GM12865 (cell line): ENCODE measurements at regions not wholly inside any gene's neighbourhood (a gene's known extent, or its start where the extent isn't known, plus 50 kb on each side); places are given as distances from the start of the nearest gene placed in this dataset.
"Not testable (repeated sequence)": the region's sequence is repeated elsewhere in the genome, so short reads cannot be mapped to it uniquely, and the experiment has no call there.

Experiments
- DNase-seq: peaks from one replicate; pipeline ENCODE4 v3.0.0; 2010; ENCODE audit warnings: low read depth
- H3K4me3 ChIP-seq: 2 replicates; pipeline ENCODE4 v1.5.1; 2011; ENCODE audit warnings: mild to moderate bottlenecking, low read depth, low read length, control low read depth
- TF ChIP-seq, protein P1 (sequence below): IDR thresholded peaks from 2 replicates; pipeline ENCODE4 v1.5.1; 2011; ENCODE audit warnings: low read length, control low read depth, low read depth, inconsistent platforms; ENCODE audit not compliant: insufficient read depth; ENCODE audit errors: missing control alignments

DNA sequence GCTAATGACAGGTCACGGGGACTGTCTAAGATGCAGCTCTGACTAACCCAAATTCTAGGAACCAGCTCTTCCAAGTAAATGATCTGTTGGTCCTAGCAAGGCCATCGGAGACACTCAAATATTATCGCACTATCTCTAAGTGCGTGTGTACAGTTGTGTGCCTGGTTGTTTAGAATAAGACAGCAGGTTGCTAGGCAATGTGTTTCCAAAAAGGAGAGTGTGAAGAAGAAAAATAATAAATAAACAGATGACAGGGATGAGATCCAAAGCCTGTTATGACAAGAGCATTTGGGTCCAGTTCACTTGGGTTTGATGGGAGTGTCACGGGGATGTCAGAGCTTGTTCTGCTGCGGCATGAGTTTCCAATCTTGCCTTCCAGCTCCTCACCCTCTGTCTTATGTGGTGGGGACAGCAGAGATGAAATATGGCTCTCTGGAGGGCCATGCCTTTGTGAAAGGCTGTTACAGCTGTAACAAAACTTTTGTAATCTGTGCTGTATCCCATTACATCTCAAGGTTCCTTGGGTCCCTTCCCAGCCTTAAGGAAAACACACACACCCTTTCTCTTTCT lies 127.5 kb upstream of the TNP1 start:
- TF ChIP-seq, protein P1, sequence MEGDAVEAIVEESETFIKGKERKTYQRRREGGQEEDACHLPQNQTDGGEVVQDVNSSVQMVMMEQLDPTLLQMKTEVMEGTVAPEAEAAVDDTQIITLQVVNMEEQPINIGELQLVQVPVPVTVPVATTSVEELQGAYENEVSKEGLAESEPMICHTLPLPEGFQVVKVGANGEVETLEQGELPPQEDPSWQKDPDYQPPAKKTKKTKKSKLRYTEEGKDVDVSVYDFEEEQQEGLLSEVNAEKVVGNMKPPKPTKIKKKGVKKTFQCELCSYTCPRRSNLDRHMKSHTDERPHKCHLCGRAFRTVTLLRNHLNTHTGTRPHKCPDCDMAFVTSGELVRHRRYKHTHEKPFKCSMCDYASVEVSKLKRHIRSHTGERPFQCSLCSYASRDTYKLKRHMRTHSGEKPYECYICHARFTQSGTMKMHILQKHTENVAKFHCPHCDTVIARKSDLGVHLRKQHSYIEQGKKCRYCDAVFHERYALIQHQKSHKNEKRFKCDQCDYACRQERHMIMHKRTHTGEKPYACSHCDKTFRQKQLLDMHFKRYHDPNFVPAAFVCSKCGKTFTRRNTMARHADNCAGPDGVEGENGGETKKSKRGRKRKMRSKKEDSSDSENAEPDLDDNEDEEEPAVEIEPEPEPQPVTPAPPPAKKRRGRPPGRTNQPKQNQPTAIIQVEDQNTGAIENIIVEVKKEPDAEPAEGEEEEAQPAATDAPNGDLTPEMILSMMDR: no peak
- no peak for DNase-seq
- no peak overlapping the region for H3K4me3 ChIP-seq

DNA sequence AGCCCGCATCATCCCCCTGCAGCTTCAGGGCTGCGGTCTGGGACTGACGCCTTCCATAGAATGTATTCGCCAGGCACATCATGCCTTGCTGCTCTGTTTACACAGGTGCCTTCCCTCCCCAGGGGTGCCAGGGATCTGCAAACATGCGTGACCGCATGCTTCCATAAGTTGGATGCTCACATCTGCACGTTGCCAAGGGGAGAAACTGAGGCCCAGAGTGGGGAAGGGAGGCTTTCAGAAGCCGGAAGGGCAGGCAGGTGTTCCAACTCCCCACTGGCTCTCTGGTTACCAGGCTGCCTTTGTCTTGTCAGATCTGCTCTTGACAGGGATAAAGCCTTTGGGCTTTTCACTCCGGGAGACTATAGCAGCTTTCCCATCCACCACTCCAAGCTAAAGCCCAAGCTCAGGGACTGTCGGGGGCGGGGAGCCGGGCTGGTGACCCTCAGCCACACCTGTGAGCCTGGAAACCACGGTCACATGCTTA lies 125.8 kb upstream of the TNP1 start:
- H3K4me3 ChIP-seq: no peak overlapping the region
- DNase-seq: no peak
- TF ChIP-seq, protein P1: no peak

DNA sequence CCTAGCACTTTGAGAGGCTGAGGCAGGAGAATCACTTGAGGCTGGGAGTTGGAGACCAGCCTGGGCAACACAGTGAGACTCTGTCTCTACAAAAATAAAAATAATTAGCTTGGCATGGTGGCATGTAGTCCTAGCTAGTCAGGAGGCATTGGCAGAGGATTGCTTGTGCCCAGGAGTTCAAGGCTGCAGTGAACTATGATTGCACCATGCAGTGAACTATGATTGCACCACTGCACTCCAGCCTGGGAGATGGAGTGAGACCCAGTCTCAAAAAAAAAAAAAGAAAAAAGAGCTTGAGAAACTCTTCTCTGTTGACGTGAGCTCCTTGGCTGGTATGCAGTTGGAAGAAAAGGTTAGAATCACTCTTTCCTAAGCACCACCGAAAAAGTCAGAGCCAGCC lies 125.1 kb upstream of the TNP1 start:
- TF ChIP-seq, protein P1: no peak
- no peak for DNase-seq
- H3K4me3 ChIP-seq: no peak overlapping the region

DNA sequence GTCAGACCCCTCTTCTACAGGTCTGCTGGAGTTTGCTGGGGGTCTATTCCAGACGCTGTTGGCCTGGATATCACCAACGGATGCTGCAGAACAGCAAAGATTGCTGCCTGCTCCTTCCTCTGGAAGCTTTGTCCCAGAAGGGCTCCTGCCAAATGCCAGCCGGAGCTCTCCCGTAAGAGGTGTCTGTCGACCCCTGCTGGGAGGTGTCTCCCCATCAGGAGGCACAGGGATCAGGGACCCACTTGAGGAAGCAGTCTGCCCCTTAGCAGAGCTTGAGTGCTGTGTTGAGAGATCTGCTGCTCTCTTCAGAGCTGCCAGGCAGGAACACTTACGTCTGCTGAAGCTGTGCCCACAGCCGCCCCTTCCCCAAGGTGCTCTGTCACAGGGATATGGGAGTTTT lies 122.1 kb upstream of the TNP1 start:
- DNase-seq: not testable (repeated sequence)

DNA sequence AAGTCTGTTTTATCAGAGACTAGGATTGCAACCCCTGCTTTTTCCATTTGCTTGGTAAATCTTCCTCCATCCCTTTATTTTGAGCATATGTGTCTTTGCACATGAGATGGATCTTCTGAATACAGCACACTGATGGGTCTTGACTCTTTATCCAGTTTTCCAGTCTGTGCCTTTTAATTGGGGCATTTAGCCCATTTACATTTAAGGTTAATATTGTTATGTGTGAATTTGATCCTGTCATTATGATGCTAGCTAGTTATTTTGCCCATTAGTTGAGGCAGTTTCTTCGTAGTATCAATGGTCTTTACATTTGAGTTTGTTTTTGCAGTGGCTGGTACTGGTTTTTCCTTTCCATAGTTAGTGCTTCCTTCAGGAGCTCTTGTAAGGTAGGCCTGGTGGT lies 120.6 kb upstream of the TNP1 start:
- not testable (repeated sequence) for H3K4me3 ChIP-seq, DNase-seq

More for the DNA sequence above, 122.1 kb upstream of the TNP1 start:
- not testable (repeated sequence) for H3K4me3 ChIP-seq

DNA sequence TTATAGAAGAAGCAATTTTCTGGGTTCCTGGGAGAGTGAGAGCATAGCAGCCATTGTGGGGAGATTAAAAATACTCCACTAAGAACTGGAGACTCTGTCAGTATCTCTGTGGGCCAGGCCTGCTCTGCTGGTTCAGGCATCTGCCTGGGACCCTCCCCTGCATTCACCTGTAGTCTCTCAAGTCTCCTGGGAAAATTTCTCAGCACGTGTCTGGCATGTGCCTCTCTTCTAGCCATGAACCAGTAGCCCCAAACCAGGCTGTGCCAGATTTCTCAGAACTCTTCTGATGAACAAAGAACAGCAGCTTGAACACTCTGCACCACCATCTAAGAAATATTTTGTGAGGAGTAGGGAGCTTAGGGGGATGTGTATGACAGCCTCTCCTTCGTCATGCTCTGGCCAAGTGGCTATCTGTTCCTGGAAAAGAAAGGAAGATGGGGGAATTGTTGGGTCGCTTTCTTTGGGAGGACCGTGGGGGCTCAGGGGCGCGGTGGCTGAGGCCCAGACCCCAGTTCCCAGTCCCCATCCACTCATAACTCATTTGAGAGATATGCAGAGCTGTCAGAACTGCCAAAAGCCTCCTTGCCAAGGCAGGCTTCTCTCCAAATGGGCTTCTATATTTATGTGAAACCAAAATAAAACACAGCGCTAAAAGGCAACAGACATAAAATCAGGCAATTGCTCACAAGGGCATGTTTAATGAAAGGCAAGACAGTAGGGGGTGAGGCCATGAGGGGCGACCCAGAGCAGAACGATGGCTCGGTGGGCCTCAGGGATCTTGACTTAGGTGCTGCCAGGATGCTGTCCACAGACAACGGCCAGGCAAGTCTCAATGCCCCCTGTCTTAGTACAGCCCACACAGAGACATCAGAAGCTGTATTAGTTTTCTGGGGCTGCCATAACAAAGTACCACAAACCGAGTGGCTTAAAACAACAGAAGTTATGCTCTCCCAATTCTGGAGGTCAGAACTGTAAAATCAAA lies 114.7 kb upstream of the TNP1 start:
- TF ChIP-seq, protein P1: no peak
- DNase-seq: no peak
- no peak overlapping the region for H3K4me3 ChIP-seq

DNA sequence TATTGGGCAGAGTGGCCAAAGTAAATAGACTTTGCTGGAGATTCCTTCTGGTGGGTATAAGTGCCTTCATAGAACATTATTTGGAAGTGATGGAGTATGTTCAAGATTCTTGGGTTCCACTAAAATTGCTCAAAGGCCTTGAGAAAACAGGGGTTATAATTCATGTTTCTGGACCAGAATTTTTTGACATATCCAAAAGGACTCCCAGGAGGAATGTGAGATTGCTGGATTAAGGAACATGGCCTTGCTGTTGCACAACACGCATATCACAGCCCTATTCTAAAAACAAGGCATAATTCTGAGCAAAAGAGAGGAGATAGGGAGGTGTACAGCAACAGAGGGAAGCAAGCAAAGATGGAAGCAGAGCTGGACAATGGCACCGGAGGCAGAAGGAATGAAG lies 111.7 kb upstream of the TNP1 start:
- H3K4me3 ChIP-seq: no peak overlapping the region
- TF ChIP-seq, protein P1: no peak
- no peak for DNase-seq
